ENCODE measurements at regions not wholly inside any gene's neighbourhood (a gene's known extent, or its start where the extent isn't known, plus 50 kb on each side); places are given as distances from the start of the nearest gene placed in this dataset.

- TF ChIP-seq EZH2 (IDR thresholded peaks at IDR 0.05), result no peak
- no peak for TF ChIP-seq POLR2AphosphoS5 (IDR thresholded peaks at IDR 0.05; ENCODE audit: borderline replicate concordance, low read depth, low read length)
These were observed 122.5 kb upstream of the RND3 start for GRCh38 chr2:150609831-150610582.
